ENCODE measurements at regions not wholly inside any gene's neighbourhood (a gene's known extent, or its start where the extent isn't known, plus 50 kb on each side); places are given as distances from the start of the nearest gene placed in this dataset.
"Not testable (repeated sequence)": the region's sequence is repeated elsewhere in the genome, so short reads cannot be mapped to it uniquely, and the experiment has no call there.

DNA sequence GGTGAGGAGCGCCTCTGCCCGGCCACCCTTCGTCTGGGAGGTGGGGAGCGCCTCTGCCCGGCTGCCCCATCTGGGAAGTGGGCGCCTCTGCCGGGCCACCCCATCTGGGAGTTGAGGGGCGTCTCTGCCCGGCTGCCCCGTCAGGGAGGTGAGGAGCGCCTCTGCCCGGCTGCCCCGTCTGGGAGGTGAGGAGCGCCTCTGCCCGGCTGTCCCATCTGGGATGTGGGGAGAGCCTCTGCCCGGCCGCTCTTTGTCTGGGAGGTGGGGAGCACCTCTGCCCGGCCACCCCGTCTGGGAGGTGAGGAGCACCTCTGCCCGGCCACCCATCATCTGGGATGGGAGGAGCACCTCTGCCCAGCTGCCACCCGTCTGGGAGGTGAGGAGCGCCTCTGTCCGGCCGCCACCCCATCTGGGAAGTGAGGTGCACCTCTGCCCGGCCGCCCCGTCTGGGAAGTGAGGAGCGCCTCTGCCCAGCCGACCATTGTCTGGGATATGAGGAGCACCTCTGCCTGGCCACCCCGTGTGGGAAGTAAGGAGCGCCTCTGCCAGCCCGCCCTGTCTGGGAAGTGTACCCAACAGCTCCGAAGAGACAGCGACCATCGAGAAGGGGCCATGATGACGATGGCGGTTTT, 144.2 kb upstream of the PRDX4 start:
- TF ChIP-seq, protein P1, sequence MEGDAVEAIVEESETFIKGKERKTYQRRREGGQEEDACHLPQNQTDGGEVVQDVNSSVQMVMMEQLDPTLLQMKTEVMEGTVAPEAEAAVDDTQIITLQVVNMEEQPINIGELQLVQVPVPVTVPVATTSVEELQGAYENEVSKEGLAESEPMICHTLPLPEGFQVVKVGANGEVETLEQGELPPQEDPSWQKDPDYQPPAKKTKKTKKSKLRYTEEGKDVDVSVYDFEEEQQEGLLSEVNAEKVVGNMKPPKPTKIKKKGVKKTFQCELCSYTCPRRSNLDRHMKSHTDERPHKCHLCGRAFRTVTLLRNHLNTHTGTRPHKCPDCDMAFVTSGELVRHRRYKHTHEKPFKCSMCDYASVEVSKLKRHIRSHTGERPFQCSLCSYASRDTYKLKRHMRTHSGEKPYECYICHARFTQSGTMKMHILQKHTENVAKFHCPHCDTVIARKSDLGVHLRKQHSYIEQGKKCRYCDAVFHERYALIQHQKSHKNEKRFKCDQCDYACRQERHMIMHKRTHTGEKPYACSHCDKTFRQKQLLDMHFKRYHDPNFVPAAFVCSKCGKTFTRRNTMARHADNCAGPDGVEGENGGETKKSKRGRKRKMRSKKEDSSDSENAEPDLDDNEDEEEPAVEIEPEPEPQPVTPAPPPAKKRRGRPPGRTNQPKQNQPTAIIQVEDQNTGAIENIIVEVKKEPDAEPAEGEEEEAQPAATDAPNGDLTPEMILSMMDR (IDR thresholded peaks at IDR 0.05), result not testable (repeated sequence)
- TF ChIP-seq EZH2phosphoT487, EZH2 (IDR thresholded peaks at IDR 0.05): not testable (repeated sequence)

Data from neural progenitor cell (in vitro differentiated cells).